ENCODE measurements at regions not wholly inside any gene's neighbourhood (a gene's known extent, or its start where the extent isn't known, plus 50 kb on each side); places are given as distances from the start of the nearest gene placed in this dataset.
"Not testable (repeated sequence)": the region's sequence is repeated elsewhere in the genome, so short reads cannot be mapped to it uniquely, and the experiment has no call there.

- DNase-seq: no peak
Observed at GRCh38 chr6:134422426-134423231, 104.7 kb upstream of the SGK1 start.

- no peak for DNase-seq
Observed at GRCh38 chr6:134421501-134421900, 103.6 kb upstream of the SGK1 start.

- DNase-seq: no peak
Observed at GRCh38 chr6:134420614-134421181, 102.8 kb upstream of the SGK1 start.

GRCh38 chr6:134419716-134420115 lies 101.8 kb upstream of the SGK1 start:
- DNase-seq: no peak

GRCh38 chr6:134416418-134417154 lies 98.7 kb upstream of the SGK1 start:
- DNase-seq: no peak

- DNase-seq: no peak
Observed at GRCh38 chr6:134415656-134416055, 97.7 kb upstream of the SGK1 start.

- DNase-seq: no peak
Observed at GRCh38 chr6:134415194-134415593, 97.3 kb upstream of the SGK1 start.

- no peak for DNase-seq
Observed at GRCh38 chr6:134414793-134415192, 96.9 kb upstream of the SGK1 start.

GRCh38 chr6:134413241-134413643 lies 95.3 kb upstream of the SGK1 start:
- DNase-seq: no peak

- no peak for DNase-seq
Observed at GRCh38 chr6:134410541-134410940, 92.6 kb upstream of the SGK1 start.

- no peak for DNase-seq
Observed at GRCh38 chr6:134407791-134408190, 89.9 kb upstream of the SGK1 start.

- DNase-seq: no peak
Observed at GRCh38 chr6:134406311-134406710, 88.4 kb upstream of the SGK1 start.

- no peak for DNase-seq
Observed at GRCh38 chr6:134405386-134406087, 87.6 kb upstream of the SGK1 start.

GRCh38 chr6:134403312-134403711 lies 85.4 kb upstream of the SGK1 start:
- DNase-seq: not testable (repeated sequence)

GRCh38 chr6:134402372-134402984 lies 84.6 kb upstream of the SGK1 start:
- DNase-seq: peak; percentile 32

GRCh38 chr6:134400941-134401340 lies 83.0 kb upstream of the SGK1 start:
- no peak for DNase-seq

- DNase-seq: no peak
Observed at GRCh38 chr6:134398453-134398852, 80.5 kb upstream of the SGK1 start.

- no peak for DNase-seq
Observed at GRCh38 chr6:134397676-134398075, 79.8 kb upstream of the SGK1 start.

- no peak for DNase-seq
Observed at GRCh38 chr6:134394905-134395304, 77.0 kb upstream of the SGK1 start.

- DNase-seq: no peak
Observed at GRCh38 chr6:134394208-134394607, 76.3 kb upstream of the SGK1 start.

- DNase-seq: no peak
Observed at GRCh38 chr6:134391205-134391604, 73.3 kb upstream of the SGK1 start.

- DNase-seq: no peak
Observed at GRCh38 chr6:134389658-134390057, 71.7 kb upstream of the SGK1 start.

GRCh38 chr6:134389129-134389528 lies 71.2 kb upstream of the SGK1 start:
- DNase-seq: no peak

All from activated CD8-positive, alpha-beta memory T cell treated with anti-CD3 and anti-CD28 coated beads, Interleukin-2, amount 50 U/mL, for 4 hours (primary cell).